Posterior vena cava (tissue), 2 donors: ENCODE measurements at regions not wholly inside any gene's neighbourhood (a gene's known extent, or its start where the extent isn't known, plus 50 kb on each side); places are given as distances from the start of the nearest gene placed in this dataset.
A peak's percentile ranks its signal among the peaks of the same experiment; 100 is the strongest.
"Not testable (repeated sequence)": the region's sequence is repeated elsewhere in the genome, so short reads cannot be mapped to it uniquely, and the experiment has no call there.

ENCODE experiments used
- DNase-seq: peaks from one replicate; pipeline ENCODE4 v3.0.0-alpha.2; 2020; ENCODE audit warnings: low spot score
- intact Hi-C, 2 donors: fragments of 100-400 bp; cut with DNase I; formaldehyde crosslinking; loops; one replicate each; pipeline versions ENCODE4 v1.14.1 to v1.14.2; 2022 to 2023
- donor health status: DM: yes; HTN: yes; CAD: no.
- donor health status: DM: yes; HTN: yes; CAD: no.

GRCh38 chr10:9140373-9140772, 1085.9 kb downstream of the GATA3 start:
- no peak for DNase-seq
- intact Hi-C loops = no loop called here

GRCh38 chr10:9147475-9147874, 1093.0 kb downstream of the GATA3 start:
- DNase-seq = no peak
- intact Hi-C loops = no loop called here

DNA sequence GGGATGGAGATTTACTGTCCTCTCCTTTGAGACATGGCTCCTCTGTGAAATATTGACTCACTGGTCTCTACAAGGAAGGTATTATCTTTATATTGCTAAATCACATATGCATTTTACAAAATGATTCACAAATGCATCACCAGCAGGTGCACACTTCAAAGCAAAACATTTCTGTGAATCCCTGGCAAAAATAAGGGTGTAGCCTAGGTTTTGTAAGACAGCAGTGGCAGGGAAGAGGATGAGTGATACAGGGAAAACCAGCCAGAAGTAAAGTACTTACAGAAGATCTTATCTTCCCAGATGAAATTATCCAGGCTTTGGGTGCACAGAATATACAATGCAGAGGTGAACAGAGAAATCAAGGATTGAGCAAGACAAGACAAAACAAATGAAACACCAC, 1094.6 kb downstream of the GATA3 start:
- no peak for DNase-seq

DNA sequence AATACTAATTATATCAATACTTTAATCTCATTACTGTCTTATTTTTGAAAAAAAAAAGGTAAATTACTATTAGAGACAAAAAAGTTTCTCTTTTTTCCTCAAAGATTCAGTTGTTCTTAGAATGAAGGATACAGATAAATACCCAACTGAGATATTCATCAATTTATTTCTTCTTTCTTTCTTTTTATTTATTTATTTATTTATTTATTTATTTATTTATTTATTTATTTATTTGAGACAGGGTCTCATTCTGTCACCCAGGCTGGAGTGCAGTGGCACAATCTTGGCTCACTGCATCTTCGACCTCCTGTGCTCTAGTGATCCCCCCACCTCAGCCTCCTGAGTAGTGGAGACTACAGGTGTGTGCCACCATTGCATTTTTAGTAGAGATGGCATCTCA, 1098.6 kb downstream of the GATA3 start:
- DNase-seq, intact Hi-C loops: not testable (repeated sequence)

More for the DNA sequence above, 1094.6 kb downstream of the GATA3 start:
- intact Hi-C loops = no loop called here

DNA sequence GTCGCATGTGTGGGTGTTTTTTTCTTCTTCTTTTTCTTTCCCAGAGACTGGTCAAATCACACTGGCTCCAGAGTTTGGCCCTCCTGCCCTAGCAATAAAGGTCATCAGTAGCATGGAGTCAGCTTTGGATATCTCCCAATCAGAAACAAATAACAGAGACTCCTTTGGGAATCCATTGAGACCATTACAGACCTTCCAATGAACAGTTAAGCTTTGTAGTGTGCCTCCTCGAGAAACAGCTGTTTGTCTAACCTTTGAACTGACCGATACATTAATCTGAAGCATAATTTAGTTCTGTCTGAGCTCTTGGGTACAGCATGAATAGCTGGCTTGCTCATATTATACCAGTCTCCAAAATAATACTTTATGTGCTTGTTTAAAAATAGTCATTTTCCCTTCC, 1103.2 kb downstream of the GATA3 start:
- intact Hi-C loops = no loop called here

GRCh38 chr10:9158675-9159074, 1104.2 kb downstream of the GATA3 start:
- intact Hi-C loops = no loop called here
- DNase-seq = no peak

More for the DNA sequence above, 1103.2 kb downstream of the GATA3 start:
- DNase-seq = no peak

DNA sequence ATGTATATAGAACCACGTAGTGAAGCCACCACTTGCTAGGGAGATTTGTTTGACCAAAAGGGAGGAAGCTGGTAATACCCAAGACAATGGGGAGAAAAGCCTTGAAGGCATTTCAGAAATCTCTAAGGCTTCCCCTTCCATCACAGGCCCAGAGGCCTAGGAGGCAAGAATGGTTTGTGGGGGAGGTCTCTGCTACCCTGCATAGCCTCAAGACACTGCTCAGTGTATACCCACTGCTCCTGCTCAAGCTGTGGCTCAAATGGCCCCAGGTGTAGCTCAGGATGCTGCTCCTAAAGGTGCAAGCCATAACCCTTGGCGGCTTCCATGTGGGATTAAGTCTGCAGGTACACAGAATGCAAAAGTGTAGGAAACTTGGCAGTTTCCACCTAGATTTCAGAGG, 1105.8 kb downstream of the GATA3 start:
- no peak for DNase-seq
- intact Hi-C loops = no loop called here

- no peak for DNase-seq
- intact Hi-C loops = no loop called here
Measured at GRCh38 chr10:9163699-9164098, 1109.2 kb downstream of the GATA3 start.

- DNase-seq = no peak
- intact Hi-C loops = no loop called here
Measured at GRCh38 chr10:9166770-9167169, 1112.3 kb downstream of the GATA3 start.

- intact Hi-C loops = no loop called here
Measured at GRCh38 chr10:9172276-9172675, 1117.8 kb downstream of the GATA3 start.

DNA sequence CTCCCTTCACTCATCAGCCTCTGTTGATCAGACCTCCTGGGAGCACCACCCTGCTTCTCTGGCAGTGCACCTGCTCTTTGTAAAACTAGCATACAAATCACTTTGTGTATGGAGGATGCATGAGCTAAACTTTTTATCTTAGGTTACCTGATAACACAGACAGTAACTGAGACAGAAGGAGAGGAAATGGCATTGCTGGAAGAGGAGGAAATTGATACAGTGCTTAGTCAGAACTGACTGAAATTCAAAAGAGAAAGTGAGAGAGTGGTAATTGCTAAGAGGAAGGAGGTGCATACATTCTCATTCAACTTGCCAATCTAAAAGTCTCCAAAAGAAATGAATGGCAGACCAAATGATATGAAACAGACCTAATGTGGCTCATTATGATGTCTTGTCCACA, 1120.7 kb downstream of the GATA3 start:
- intact Hi-C loops = no loop called here
- no peak for DNase-seq

More at GRCh38 chr10:9172276-9172675, 1117.8 kb downstream of the GATA3 start:
- no peak for DNase-seq

DNA sequence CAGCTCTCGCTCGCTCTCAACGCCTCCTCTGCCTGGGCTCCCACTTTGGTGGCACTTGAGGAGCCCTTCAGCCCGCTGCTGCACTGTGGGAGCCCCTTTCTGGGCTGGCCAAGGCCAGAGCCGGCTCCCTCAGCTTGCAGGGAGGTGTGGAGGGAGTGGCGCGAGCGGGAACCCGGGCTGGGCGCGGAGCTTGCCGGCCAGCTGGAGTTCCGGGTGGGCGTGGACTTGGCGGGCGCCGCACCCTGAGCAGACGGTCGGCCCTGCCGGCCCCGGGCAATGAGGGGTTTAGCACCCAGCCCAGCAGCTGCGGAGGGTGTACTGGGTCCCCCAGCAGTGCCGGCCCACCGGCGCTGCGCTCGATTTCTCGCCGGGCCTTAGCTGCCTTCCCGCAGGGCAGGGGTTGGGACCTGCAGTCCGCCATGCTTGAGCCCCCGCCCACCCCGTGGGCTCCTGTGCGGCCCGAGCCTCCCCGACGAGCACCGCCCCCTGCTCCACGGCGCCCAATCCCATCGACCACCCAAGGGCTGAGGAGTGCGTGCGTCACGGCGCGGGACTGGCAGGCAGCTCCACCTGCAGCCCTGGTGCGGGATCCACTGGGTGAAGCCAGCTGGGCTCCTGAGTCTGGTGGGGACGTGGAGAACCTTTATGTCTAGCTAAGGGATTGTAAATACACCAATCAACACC, 1128.9 kb downstream of the GATA3 start:
- DNase-seq, intact Hi-C loops: not testable (repeated sequence)

- intact Hi-C loops = no loop called here
- DNase-seq = no peak
Measured at GRCh38 chr10:9188022-9188810, 1133.7 kb downstream of the GATA3 start.

DNA sequence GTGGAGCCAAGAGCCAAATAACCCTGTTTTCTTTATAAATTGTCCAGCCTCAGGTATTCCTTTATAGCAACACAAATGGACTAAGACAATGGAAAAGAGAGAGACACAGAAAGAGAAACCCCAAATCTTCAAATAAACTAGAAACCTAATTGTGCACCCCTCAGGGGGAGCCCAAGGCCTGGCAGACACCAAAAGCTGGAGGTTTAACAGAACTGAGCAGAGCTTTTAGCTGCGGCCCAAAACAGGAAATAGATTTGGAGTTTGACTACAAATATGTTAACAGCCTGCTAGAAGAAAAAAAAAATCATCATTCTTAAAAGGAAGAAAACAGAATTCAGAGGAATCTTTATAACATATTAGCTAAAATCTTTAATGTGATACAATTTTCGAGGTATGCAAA, 1135.0 kb downstream of the GATA3 start:
- intact Hi-C loops = no loop called here
- no peak for DNase-seq

GRCh38 chr10:9193120-9193519, 1138.6 kb downstream of the GATA3 start:
- intact Hi-C loops = no loop called here
- DNase-seq = no peak

DNA sequence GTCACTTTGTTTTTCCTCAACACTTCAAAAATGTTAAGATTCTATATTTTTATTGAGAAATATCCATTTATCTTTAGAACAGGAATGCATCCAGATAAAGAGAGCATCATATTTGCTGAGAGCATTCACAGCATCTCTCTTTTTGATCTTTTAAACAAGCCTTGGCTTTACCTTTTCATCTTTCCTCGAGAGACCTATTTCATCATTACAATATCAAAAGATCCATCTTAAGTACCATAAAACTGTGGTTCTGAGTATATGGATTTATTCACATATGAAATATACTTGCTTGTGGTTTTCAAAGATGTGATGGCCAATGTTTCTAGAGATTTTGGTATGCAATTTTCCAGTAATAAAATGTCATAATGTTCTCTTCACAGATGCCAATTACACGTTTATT, 1140.9 kb downstream of the GATA3 start:
- DNase-seq = no peak
- intact Hi-C loops = no loop called here

GRCh38 chr10:9198611-9199010, 1144.1 kb downstream of the GATA3 start:
- no peak for DNase-seq
- intact Hi-C loops = no loop called here

DNA sequence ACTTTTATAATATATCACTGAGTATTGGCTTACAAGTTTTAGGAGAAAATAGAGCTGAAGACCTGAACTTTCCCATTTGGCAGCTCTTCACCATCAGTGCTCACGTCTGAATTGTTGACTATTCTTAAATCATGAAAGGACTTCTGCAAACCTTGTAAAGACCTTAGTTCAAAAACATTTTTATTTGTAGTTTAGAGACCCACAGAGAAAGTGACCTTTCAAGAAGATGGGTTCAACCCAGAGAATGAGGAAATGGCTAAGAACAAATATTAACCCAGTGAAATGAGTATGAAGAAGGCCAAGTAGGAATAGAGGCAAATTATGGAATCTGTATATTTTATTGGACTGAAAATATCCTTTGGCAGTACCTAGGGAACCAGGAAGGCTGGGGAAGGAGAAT, 1151.1 kb downstream of the GATA3 start:
- intact Hi-C loops = loop anchor here in 1 of 2 donors (5.0 kb wide), 1 partner anchor 1333 kb away; no protein-coding TSS in a partner anchor
- DNase-seq = no peak

DNA sequence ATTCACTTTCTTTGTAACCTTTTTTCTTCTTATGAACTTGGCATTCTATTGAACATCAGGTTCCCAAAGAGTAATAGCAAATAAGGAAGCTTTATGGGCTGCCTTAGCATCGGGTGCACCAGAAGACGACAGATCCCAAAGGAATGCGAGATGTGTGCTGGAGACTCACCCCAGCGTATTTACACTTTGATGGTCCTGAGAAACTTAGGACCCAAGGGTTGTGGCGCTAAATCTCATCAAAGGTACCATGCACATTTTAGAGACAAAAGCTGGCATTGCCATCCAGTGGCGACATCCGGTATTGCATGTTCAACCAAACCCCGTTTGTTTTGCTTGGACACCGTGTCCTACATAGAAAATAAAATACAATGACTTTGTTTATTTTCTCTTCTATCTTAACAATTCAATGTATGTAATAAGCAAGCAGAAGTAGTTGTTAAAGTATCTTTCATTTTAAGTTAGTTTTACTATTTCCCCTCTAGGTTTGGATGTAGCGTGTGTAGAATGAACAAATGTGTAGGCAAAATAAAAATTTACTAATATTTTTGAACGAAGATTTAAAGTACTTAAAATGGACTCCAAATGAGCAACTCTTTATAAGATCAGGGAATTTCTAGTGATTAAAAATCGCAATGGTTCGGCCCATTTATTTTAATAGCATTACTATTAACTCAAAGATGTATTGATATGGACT, 1154.8 kb downstream of the GATA3 start:
- intact Hi-C loops = loop anchor here in 1 of 2 donors (5.0 kb wide), 1 partner anchor 1337 kb away; no protein-coding TSS in a partner anchor
- DNase-seq = peak; percentile 81

DNA sequence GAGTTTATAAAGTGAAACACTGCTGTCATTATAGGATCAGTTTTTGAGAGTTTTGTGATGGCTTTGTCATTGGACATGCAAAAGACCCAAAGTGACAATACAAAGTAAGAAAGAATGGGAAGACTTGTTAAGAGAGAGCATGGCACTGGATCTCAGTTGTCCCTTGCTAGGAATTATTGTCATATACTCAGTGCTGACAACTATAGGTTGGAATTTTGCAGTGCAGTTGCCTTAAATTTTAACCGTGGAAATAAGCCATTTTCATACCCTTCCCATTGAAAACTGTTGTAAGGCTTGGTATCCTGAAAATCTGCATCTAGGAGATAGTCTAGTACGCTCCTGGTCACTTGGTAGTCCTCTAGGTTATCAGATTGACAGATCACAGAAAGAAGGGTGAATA, 1156.7 kb downstream of the GATA3 start:
- DNase-seq = no peak
- intact Hi-C loops = no loop called here
